HEK293 (cell line): ENCODE measurements at regions not wholly inside any gene's neighbourhood (a gene's known extent, or its start where the extent isn't known, plus 50 kb on each side); places are given as distances from the start of the nearest gene placed in this dataset.

Experiments used
- CTCF ChIA-PET: fragments of 350-600 bp; formaldehyde crosslinking; extraction: SDS; loops from one replicate; lab custom pipeline; 2021; ENCODE audit warnings: antibody characterized with exemption; lab: Yijun Ruan, JAX
- POLR2A ChIA-PET: fragments of 300-600 bp; formaldehyde crosslinking; extraction: SDS; loops from one replicate; lab custom pipeline; 2020; ENCODE audit warnings: antibody characterized with exemption, inconsistent platforms; lab: Yijun Ruan, JAX
- H3K27ac ChIP-seq: fragments of 200-500 bp; sonication (Bioruptor generic); 2 replicates; pipeline ENCODE4 v1.5.1; 2014; ENCODE audit warnings: low read depth, low read length, control low read depth, inconsistent platforms; ENCODE audit errors: extremely low read depth
- H3K36me3 ChIP-seq, 2 experiments: fragments of 200-500 bp in 1 of 2; sonication (Bioruptor generic) in 1 of 2; 1 replicate in 1 of 2; 2 replicates in 1 of 2; pipeline ENCODE4 v1.5.1; 2014 to 2017; ENCODE audit warnings: inconsistent platforms in 2 of 2, low read length in 2 of 2; ENCODE audit not compliant: control insufficient read depth in 2 of 2, insufficient read depth in 1 of 2
- H3K4me1 ChIP-seq: fragments of 200-500 bp; sonication (Bioruptor generic); 2 replicates; pipeline ENCODE4 v1.5.1; 2014; ENCODE audit warnings: mild to moderate bottlenecking, low read length, inconsistent platforms; ENCODE audit not compliant: control insufficient read depth, insufficient read depth
- H3K4me3 ChIP-seq: 2 replicates; pipeline ENCODE4 v1.5.1; 2011; ENCODE audit warnings: low read depth, mild to moderate bottlenecking, control low read depth, low read length, moderate library complexity
- H3K9me3 ChIP-seq: fragments of 200-500 bp; sonication (Bioruptor generic); 2 replicates; pipeline ENCODE4 v1.5.1; 2014; ENCODE audit warnings: low read depth, low read length, inconsistent platforms; ENCODE audit not compliant: control insufficient read depth, insufficient read depth
- EGR2 ChIP-seq: fragments of 450-650 bp; formaldehyde crosslinking; IDR thresholded peaks from 2 replicates; pipeline ENCODE4 v1.5.1; 2016; ENCODE audit warnings: low read depth, missing biosample characterization, missing genetic modification characterization
- FEZF1 ChIP-seq: fragments of 450-650 bp; formaldehyde crosslinking; IDR thresholded peaks from 2 replicates; pipeline ENCODE4 v1.5.1; 2016; ENCODE audit warnings: missing biosample characterization, missing genetic modification characterization
- GLI4 ChIP-seq: fragments of 450-650 bp; formaldehyde crosslinking; IDR thresholded peaks from 2 replicates; pipeline ENCODE4 v1.5.1; 2016; ENCODE audit warnings: missing biosample characterization, missing genetic modification characterization
- HIC1 ChIP-seq: fragments of 450-650 bp; formaldehyde crosslinking; IDR thresholded peaks from 2 replicates; pipeline ENCODE4 v1.5.1; 2016; ENCODE audit warnings: missing biosample characterization, missing genetic modification characterization
- HOXD13 ChIP-seq: sonication (generic); formaldehyde crosslinking; IDR thresholded peaks from 2 replicates; pipeline ENCODE4 v1.8.0; 2022; ENCODE audit warnings: missing genetic modification reagents, borderline replicate concordance
- KLF1 ChIP-seq: fragments of 450-650 bp; formaldehyde crosslinking; IDR thresholded peaks from 2 replicates; pipeline ENCODE4 v1.5.1; 2016; ENCODE audit warnings: missing biosample characterization, missing genetic modification characterization
- SETDB1 ChIP-seq: IDR thresholded peaks from one replicate; pipeline ENCODE4 v1.6.1; 2017; ENCODE audit warnings: mild to moderate bottlenecking, low read length, moderate library complexity, mixed read lengths; ENCODE audit not compliant: insufficient read length
- SP3 ChIP-seq: fragments of 450-650 bp; formaldehyde crosslinking; IDR thresholded peaks from 2 replicates; pipeline ENCODE4 v1.5.1; 2016; ENCODE audit warnings: missing biosample characterization, missing genetic modification characterization
- TCF7L2 ChIP-seq: IDR thresholded peaks from 2 replicates; pipeline ENCODE4 v1.6.1; 2011; ENCODE audit warnings: low read depth, mild to moderate bottlenecking, inconsistent platforms, low read length, moderate library complexity, borderline replicate concordance
- YY1 ChIP-seq: fragments of 450-650 bp; formaldehyde crosslinking; IDR thresholded peaks from 2 replicates; pipeline ENCODE4 v1.5.1; 2018; ENCODE audit warnings: missing biosample characterization, missing genetic modification characterization
- ZBTB10 ChIP-seq: fragments of 450-650 bp; formaldehyde crosslinking; IDR thresholded peaks from 2 replicates; pipeline ENCODE4 v1.5.1; 2016; ENCODE audit warnings: missing biosample characterization, missing genetic modification characterization
- ZBTB20 ChIP-seq: fragments of 450-650 bp; formaldehyde crosslinking; IDR thresholded peaks from 2 replicates; pipeline ENCODE4 v1.5.1; 2016; ENCODE audit warnings: missing biosample characterization, missing genetic modification characterization
- ZBTB7A ChIP-seq: fragments of 450-650 bp; formaldehyde crosslinking; IDR thresholded peaks from 2 replicates; pipeline ENCODE4 v1.5.1; 2016; ENCODE audit warnings: low read depth, missing biosample characterization, missing genetic modification characterization
- ZFP69B ChIP-seq: fragments of 450-650 bp; formaldehyde crosslinking; IDR thresholded peaks from 2 replicates; pipeline ENCODE4 v1.5.1; 2016; ENCODE audit warnings: missing biosample characterization, missing genetic modification characterization
- ZNF121 ChIP-seq: fragments of 450-650 bp; formaldehyde crosslinking; IDR thresholded peaks from 2 replicates; pipeline ENCODE4 v1.5.1; 2016; ENCODE audit warnings: missing biosample characterization, missing genetic modification characterization
- ZNF132 ChIP-seq: fragments of 450-650 bp; formaldehyde crosslinking; IDR thresholded peaks from 2 replicates; pipeline ENCODE4 v1.5.1; 2017; ENCODE audit warnings: missing biosample characterization, missing genetic modification characterization, borderline replicate concordance
- ZNF140 ChIP-seq: fragments of 450-650 bp; formaldehyde crosslinking; IDR thresholded peaks from 2 replicates; pipeline ENCODE4 v1.5.1; 2016; ENCODE audit warnings: missing biosample characterization, missing genetic modification characterization
- ZNF175 ChIP-seq: fragments of 450-650 bp; formaldehyde crosslinking; IDR thresholded peaks from 2 replicates; pipeline ENCODE4 v1.5.1; 2016; ENCODE audit warnings: missing biosample characterization, missing genetic modification characterization
- ZNF19 ChIP-seq: fragments of 450-650 bp; formaldehyde crosslinking; IDR thresholded peaks from 2 replicates; pipeline ENCODE4; 2016; ENCODE audit warnings: missing biosample characterization, missing genetic modification characterization, low read depth
- ZNF2 ChIP-seq: fragments of 450-650 bp; formaldehyde crosslinking; IDR thresholded peaks from 2 replicates; pipeline ENCODE4 v1.5.1; 2016; ENCODE audit warnings: missing biosample characterization, missing genetic modification characterization
- ZNF24 ChIP-seq: fragments of 450-650 bp; formaldehyde crosslinking; IDR thresholded peaks from 2 replicates; pipeline ENCODE4 v1.5.1; 2016; ENCODE audit warnings: missing biosample characterization, missing genetic modification characterization
- ZNF37A ChIP-seq: fragments of 450-650 bp; IDR thresholded peaks from 2 replicates; pipeline ENCODE4 v1.5.1; 2018; ENCODE audit warnings: missing biosample characterization, missing genetic modification characterization
- ZNF510 ChIP-seq: fragments of 450-650 bp; formaldehyde crosslinking; IDR thresholded peaks from 2 replicates; pipeline ENCODE4 v1.5.1; 2018; ENCODE audit warnings: mild to moderate bottlenecking, missing genetic modification characterization, missing biosample characterization; ENCODE audit not compliant: insufficient replicate concordance
- ZNF544 ChIP-seq: fragments of 450-650 bp; formaldehyde crosslinking; IDR thresholded peaks from 2 replicates; pipeline ENCODE4 v1.5.0; 2017; ENCODE audit warnings: missing biosample characterization, missing genetic modification characterization
- ZNF548 ChIP-seq: fragments of 450-650 bp; formaldehyde crosslinking; IDR thresholded peaks from 2 replicates; pipeline ENCODE4 v1.5.1; 2016; ENCODE audit warnings: missing biosample characterization, missing genetic modification characterization
- ZNF585B ChIP-seq: fragments of 450-650 bp; formaldehyde crosslinking; IDR thresholded peaks from 2 replicates; pipeline ENCODE4 v1.5.1; 2016; ENCODE audit warnings: missing biosample characterization, missing genetic modification characterization
- ZSCAN16 ChIP-seq: fragments of 450-650 bp; formaldehyde crosslinking; IDR thresholded peaks from 2 replicates; pipeline ENCODE4 v1.5.1; 2016; ENCODE audit warnings: missing biosample characterization, missing genetic modification characterization
- ZSCAN30 ChIP-seq: fragments of 450-650 bp; IDR thresholded peaks from 2 replicates; pipeline ENCODE4 v1.5.1; 2018; ENCODE audit warnings: missing biosample characterization, mild to moderate bottlenecking, missing genetic modification characterization, moderate library complexity

GRCh38 chr7:33702514-33703054 is 202.8 kb upstream of the BMPER start:
- Histone ChIP-seq H3K36me3 (no peaks in the 10 kb centered on the region), H3K27ac (no peak overlapping the region), H3K4me1 (peaks cover 6% of the 10 kb centered on the region; the same call in 1 of the 2 replicates), H3K9me3 (no peaks in the 10 kb centered on the region), H3K4me3 (no peak overlapping the region)
- CTCF ChIA-PET, result interaction anchor here (0.6 to 1.0 kb wide), 3 partner anchors 14 to 196 kb away, joined by 3 to 5 read pairs (median 4); no protein-coding TSS in a partner anchor
- POLR2A ChIA-PET, result no interaction called here
- TF ChIP-seq ZNF585B (no peak), ZBTB7A (tag by site-specific recombination) (no peak), ZSCAN30 (tag by site-specific recombination) (no peak), ZSCAN16 (tag by site-specific recombination) (no peak), ZNF175 (tag by site-specific recombination) (no peak), KLF1 (tag by site-specific recombination) (no peak), ZFP69B (tag by site-specific recombination) (no peak), ZNF548 (no peak), HOXD13 (no peak), ZBTB20 (tag by site-specific recombination) (no peak), ZNF37A (no peak), ZNF544 (tag by site-specific recombination) (no peak), ZNF121 (tag by site-specific recombination) (no peak), TCF7L2 (no peak), ZNF24 (no peak), ZNF132 (no peak), SETDB1 (no peak)

- Histone ChIP-seq H3K36me3 (no peaks in the 10 kb centered on the region), H3K4me1 (peaks cover 9% of the 10 kb centered on the region; the same call in 1 of the 2 replicates), H3K27ac (no peak overlapping the region), H3K4me3 (no peak overlapping the region), H3K9me3 (no peaks in the 10 kb centered on the region)
- ChIA-PET POLR2A (no interaction called here), CTCF (interaction anchor here (0.6 to 1.0 kb wide), 2 partner anchors 246 to 280 kb away, joined by 3 read pairs; no protein-coding TSS in a partner anchor)
- TF ChIP-seq SP3 (tag by site-specific recombination) (no peak), ZNF140 (tag by site-specific recombination) (no peak), ZBTB10 (tag by site-specific recombination) (no peak), ZNF2 (tag by site-specific recombination) (no peak), YY1 (no peak), ZNF175 (tag by site-specific recombination) (no peak), FEZF1 (no peak), ZNF510 (no peak), EGR2 (no peak), GLI4 (tag by site-specific recombination) (no peak), HIC1 (no peak), ZNF19 (tag by site-specific recombination) (no peak)
Observed at GRCh38 chr7:33705333-33705833, 200.0 kb upstream of the BMPER start.
